B cell (primary cell): ENCODE measurements at regions not wholly inside any gene's neighbourhood (a gene's known extent, or its start where the extent isn't known, plus 50 kb on each side); places are given as distances from the start of the nearest gene placed in this dataset.

Experiments used
- ATAC-seq: fragments of 200-7000 bp; cut with Tn5 transposase; one replicate; pipeline ENCODE4 v1.10.0; 2021; ENCODE audit warnings: low read depth, mild to moderate bottlenecking, moderate number of reproducible peaks, moderate library complexity
- CTCF ChIA-PET: fragments of 350-600 bp; sonication (Branson Sonifier 250); formaldehyde crosslinking; loops from one replicate; lab custom pipeline; 2021; ENCODE audit warnings: antibody characterized with exemption, inconsistent platforms; lab: Charles Lee
- POLR2A ChIA-PET: fragments of 350-600 bp; sonication (Branson Sonifier 250); formaldehyde crosslinking; loops from one replicate; lab custom pipeline; 2021; ENCODE audit warnings: antibody characterized with exemption; lab: Charles Lee
- DNase-seq: peaks from one replicate; pipeline ENCODE4 v3.0.0; 2013
- H2AFZ ChIP-seq: 2 replicates; pipeline ENCODE4 v1.6.1; 2012; ENCODE audit warnings: mild to moderate bottlenecking, low read depth, low read length; ENCODE audit not compliant: insufficient read depth, poor library complexity, severe bottlenecking
- H3K27ac ChIP-seq, 2 donors: 1 replicate in 1 of 2; 2 replicates in 1 of 2; pipeline ENCODE4 v1.5.1; 2012 to 2013; ENCODE audit warnings: low read length in 2 of 2, mild to moderate bottlenecking in 2 of 2, moderate library complexity in 1 of 2
- H3K27me3 ChIP-seq, 4 experiments: fragments of 200-600 bp in 1 of 4; sonication (generic) in 1 of 4; replicated peaks in 1 of 4; 1 replicate in 2 of 4; 2 replicates in 2 of 4; pipeline versions ENCODE4 v1.6.1 to v1.7.0; 2013 to 2016; ENCODE audit warnings: low read length in 3 of 4, mild to moderate bottlenecking in 2 of 4, mixed read lengths in 1 of 4, moderate library complexity in 1 of 4; ENCODE audit not compliant: insufficient read depth in 4 of 4, control insufficient read depth in 3 of 4; ENCODE audit errors: control extremely low read depth in 1 of 4
- H3K36me3 ChIP-seq, 2 experiments: replicated peaks in 1 of 2; 1 replicate in 1 of 2; 2 replicates in 1 of 2; pipeline versions ENCODE4 v1.6.1 to v1.7.1; 2013; ENCODE audit warnings: low read length in 1 of 2; ENCODE audit not compliant: insufficient read depth in 2 of 2, control insufficient read depth in 1 of 2; ENCODE audit errors: control extremely low read depth in 1 of 2, extremely low read depth in 1 of 2
- H3K4me1 ChIP-seq, 2 donors: fragments of 200-600 bp in 1 of 2; sonication (generic) in 1 of 2; 1 replicate in 1 of 2; 2 replicates in 1 of 2; pipeline versions ENCODE4 v1.5.1 to v1.6.1; 2013 to 2017; ENCODE audit warnings: low read length in 2 of 2; ENCODE audit not compliant: control insufficient read depth in 2 of 2, insufficient read depth in 2 of 2
- H3K4me2 ChIP-seq: replicated peaks from 2 replicates; pipeline ENCODE3; 2012; ENCODE audit warnings: mild to moderate bottlenecking, low read depth, low read length; ENCODE audit not compliant: poor library complexity, severe bottlenecking
- H3K4me3 ChIP-seq, 5 experiments: fragments of 200-600 bp in 1 of 5; sonication (generic) in 1 of 5; 1 replicate in 3 of 5; 2 replicates in 2 of 5; pipeline versions ENCODE4 v1.5.1 to v1.7.0; 2011 to 2016; ENCODE audit warnings: low read length in 4 of 5, mild to moderate bottlenecking in 4 of 5, low read depth in 2 of 5, control low read depth in 1 of 5, moderate library complexity in 1 of 5; ENCODE audit not compliant: insufficient read depth in 1 of 5; ENCODE audit errors: control extremely low read depth in 1 of 5, extremely low read depth in 1 of 5
- H3K79me2 ChIP-seq: fragments of 200-600 bp; sonication (generic); one replicate; pipeline ENCODE4 v1.6.0; 2016; ENCODE audit warnings: low read length; ENCODE audit not compliant: control insufficient read depth, insufficient read depth
- H3K9ac ChIP-seq: fragments of 200-600 bp; sonication (generic); 2 replicates; pipeline ENCODE4 v1.6.1; 2017; ENCODE audit warnings: mild to moderate bottlenecking, low read length, moderate library complexity
- H3K9me3 ChIP-seq, 3 donors: one replicate each; pipeline versions ENCODE4 v1.6.1 to v1.7.1; 2013; ENCODE audit warnings: low read length in 2 of 3; ENCODE audit not compliant: control insufficient read depth in 2 of 3, insufficient read depth in 1 of 3; ENCODE audit errors: control extremely low read depth in 1 of 3
- H4K20me1 ChIP-seq: 2 replicates; pipeline ENCODE4 v1.6.0; 2012; ENCODE audit warnings: mild to moderate bottlenecking, low read length; ENCODE audit not compliant: insufficient read depth, control insufficient read depth, poor library complexity, severe bottlenecking
- H3K27ac Mint-ChIP-seq: one replicate; pipeline ENCODE4 v1.8.0; 2021; ENCODE audit warnings: mixed read lengths
- H3K27me3 Mint-ChIP-seq: one replicate; pipeline ENCODE4 v1.8.0; 2021; ENCODE audit warnings: mixed read lengths
- H3K4me1 Mint-ChIP-seq: one replicate; pipeline ENCODE4 v1.8.0; 2021; ENCODE audit warnings: mixed read lengths
- H3K4me3 Mint-ChIP-seq: one replicate; pipeline ENCODE4 v1.8.0; 2021; ENCODE audit warnings: mixed read lengths
- H3K9me3 Mint-ChIP-seq: one replicate; pipeline ENCODE4 v1.8.0; 2022; ENCODE audit warnings: mixed read lengths; ENCODE audit not compliant: insufficient read depth
- CTCF ChIP-seq: fragments of 200-600 bp; IDR thresholded peaks from one replicate; pipeline ENCODE4 v1.8.0; 2022; ENCODE audit warnings: antibody characterized with exemption, mild to moderate bottlenecking
- EZH2 ChIP-seq: IDR thresholded peaks from 2 replicates; pipeline ENCODE4 v1.6.1; 2012; ENCODE audit warnings: borderline replicate concordance, low read depth, mild to moderate bottlenecking, moderate library complexity, low read length; ENCODE audit not compliant: insufficient read depth, poor library complexity, severe bottlenecking
- WGBS: methylation state at CpG from one replicate; pipeline ENCODE4 v1.1.5; 2013; ENCODE audit warnings: missing lambda C conversion rate; ENCODE audit not compliant: insufficient coverage; 5-methylcytosine and 5-hydroxymethylcytosine counted together
- intact Hi-C: fragments of 100-400 bp; cut with micrococcal nuclease; formaldehyde crosslinking; loops from one replicate; pipeline ENCODE4 v1.10.0; 2022

DNA sequence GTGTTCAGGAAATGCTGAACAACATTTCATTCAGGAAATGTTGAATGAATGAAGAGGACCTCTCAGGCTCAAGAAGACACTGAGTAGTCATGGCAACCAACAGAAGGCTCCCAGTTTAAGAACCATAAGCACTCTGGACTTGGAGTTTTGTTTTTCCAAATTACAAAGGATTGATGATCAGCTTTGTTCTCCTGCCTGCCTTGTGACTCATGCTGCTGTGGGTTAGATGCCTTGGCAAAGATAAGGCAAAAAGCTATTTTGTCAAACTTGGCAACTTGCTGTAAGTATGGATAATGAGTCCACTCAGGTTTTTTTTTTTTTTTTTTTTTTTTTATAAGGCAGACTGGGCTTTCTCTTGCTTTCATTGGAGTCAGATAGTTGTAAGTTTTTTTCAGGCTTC lies 365.0 kb downstream of the TMEM232 start:
- Histone ChIP-seq H3K27ac (no peak overlapping the region), H3K9ac (no peak overlapping the region), H3K9me3 (no peaks in the 10 kb centered on the region), H2AFZ (no peak overlapping the region), H4K20me1 (no peaks in the 10 kb centered on the region), H3K27me3 (no peaks in the 10 kb centered on the region), H3K4me1 (no peaks in the 10 kb centered on the region), H3K79me2 (no peaks in the 10 kb centered on the region), H3K36me3 (no peaks in the 10 kb centered on the region), H3K4me2 (no peak overlapping the region), H3K4me3 (no peak overlapping the region)
- Mint-ChIP-seq H3K4me1 (no peaks in the 10 kb centered on the region), H3K27me3 (no peaks in the 10 kb centered on the region), H3K27ac (no peak overlapping the region), H3K9me3 (no peaks in the 10 kb centered on the region), H3K4me3 (no peak overlapping the region)
- DNase-seq (no peak), ATAC-seq (no peak)
- POLR2A ChIA-PET = no interaction called here
- TF ChIP-seq EZH2 = no peak
- TF ChIP-seq CTCF = no peak
- intact Hi-C loops = no loop called here
- CTCF ChIA-PET = no interaction called here

GRCh38 chr5:110362261-110362660 lies 364.2 kb downstream of the TMEM232 start:
- H3K9me3 ChIP-seq = no peaks in the 10 kb centered on the region
- Mint-ChIP-seq H3K9me3 (no peaks in the 10 kb centered on the region), H3K4me3 (no peak overlapping the region), H3K27me3 (no peaks in the 10 kb centered on the region), H3K27ac (no peak overlapping the region), H3K4me1 (no peaks in the 10 kb centered on the region)
- no peak overlapping the region for H2AFZ ChIP-seq
- no peak for DNase-seq
- no peaks in the 10 kb centered on the region for H3K4me1 ChIP-seq
- intact Hi-C loops = no loop called here
- TF ChIP-seq CTCF (no peak), EZH2 (no peak)
- no peaks in the 10 kb centered on the region for H3K79me2 ChIP-seq
- no peaks in the 10 kb centered on the region for H4K20me1 ChIP-seq
- CTCF ChIA-PET = no interaction called here
- no peak for ATAC-seq
- no peak overlapping the region for H3K4me3 ChIP-seq
- WGBS = no CpG with 5 or more reads among the region's 2 CpGs
- H3K36me3 ChIP-seq = no peaks in the 10 kb centered on the region
- no peak overlapping the region for H3K9ac ChIP-seq
- no peaks in the 10 kb centered on the region for H3K27me3 ChIP-seq
- POLR2A ChIA-PET = no interaction called here
- no peak overlapping the region for H3K4me2 ChIP-seq
- no peak overlapping the region for H3K27ac ChIP-seq
